Liver (tissue), 8 donors: ENCODE measurements at regions not wholly inside any gene's neighbourhood (a gene's known extent, or its start where the extent isn't known, plus 50 kb on each side); places are given as distances from the start of the nearest gene placed in this dataset.
A peak's percentile ranks its signal among the peaks of the same experiment; 100 is the strongest.

ENCODE experiments used
- DNase-seq: peaks from one replicate; pipeline ENCODE4 v3.0.0-alpha.2; 2017; ENCODE audit warnings: low spot score
- H3K27ac ChIP-seq, 2 donors: one replicate each; pipeline ENCODE4 v1.7.0; 2013; ENCODE audit warnings: inconsistent platforms in 2 of 2, low read length in 2 of 2, control low read depth in 1 of 2, low read depth in 1 of 2, mild to moderate bottlenecking in 1 of 2
- H3K27me3 ChIP-seq, 4 donors: one replicate each; pipeline versions ENCODE4 v1.6.1 to v1.7.0; 2013; ENCODE audit warnings: low read length in 3 of 4, inconsistent platforms in 1 of 4, mild to moderate bottlenecking in 1 of 4, moderate library complexity in 1 of 4; ENCODE audit not compliant: control insufficient read depth in 4 of 4, insufficient read depth in 4 of 4
- H3K36me3 ChIP-seq, 4 donors: one replicate each; pipeline versions ENCODE4 v1.6.1 to v1.7.0; 2013; ENCODE audit warnings: low read length in 3 of 4, mild to moderate bottlenecking in 3 of 4, low read depth in 1 of 4, moderate library complexity in 1 of 4; ENCODE audit not compliant: control insufficient read depth in 4 of 4, insufficient read depth in 3 of 4
- H3K4me1 ChIP-seq, 4 donors: one replicate each; pipeline versions ENCODE4 v1.6.1 to v1.7.0; 2013; ENCODE audit warnings: low read length in 3 of 4, mild to moderate bottlenecking in 3 of 4, moderate library complexity in 1 of 4; ENCODE audit not compliant: control insufficient read depth in 4 of 4, insufficient read depth in 4 of 4
- H3K4me3 ChIP-seq, 3 donors: one replicate each; pipeline versions ENCODE4 v1.6.1 to v1.7.0; 2013; ENCODE audit warnings: low read length in 3 of 3, control low read depth in 1 of 3, low read depth in 1 of 3, mild to moderate bottlenecking in 1 of 3
- H3K9ac ChIP-seq, 2 donors: one replicate each; pipeline ENCODE4 v1.7.0; 2013; ENCODE audit warnings: low read length in 2 of 2, mild to moderate bottlenecking in 2 of 2, moderate library complexity in 2 of 2, control low read depth in 1 of 2, low read depth in 1 of 2
- H3K9me3 ChIP-seq, 4 donors: one replicate each; pipeline versions ENCODE4 v1.6.1 to v1.7.0; 2013; ENCODE audit warnings: low read length in 3 of 4; ENCODE audit not compliant: control insufficient read depth in 4 of 4
- ATF3 ChIP-seq: IDR thresholded peaks from 2 replicates; pipeline ENCODE4 v1.6.1; 2016; ENCODE audit warnings: antibody characterized with exemption
- EGR1 ChIP-seq, 2 donors: IDR thresholded peaks; 2 replicates each; pipeline ENCODE4 v1.6.1; 2016 to 2018; ENCODE audit warnings: antibody characterized with exemption in 2 of 2, low read depth in 2 of 2
- FOXA1 ChIP-seq: IDR thresholded peaks from 2 replicates; pipeline ENCODE4 v1.6.1; 2016; ENCODE audit warnings: antibody characterized with exemption
- FOXA2 ChIP-seq: IDR thresholded peaks from 2 replicates; pipeline ENCODE4 v1.6.1; 2016; ENCODE audit warnings: antibody characterized with exemption
- GABPA ChIP-seq, 2 donors: IDR thresholded peaks in 1 of 2; conservative IDR thresholded peaks in 1 of 2; 2 replicates each; pipeline ENCODE4 v1.6.1; 2016; ENCODE audit warnings: antibody characterized with exemption in 2 of 2, mild to moderate bottlenecking in 1 of 2, moderate library complexity in 1 of 2
- HNF4A ChIP-seq, 2 donors: conservative IDR thresholded peaks; 2 replicates each; pipeline ENCODE4 v1.6.1; 2016; ENCODE audit warnings: antibody characterized with exemption in 2 of 2, mild to moderate bottlenecking in 2 of 2
- HNF4G ChIP-seq: IDR thresholded peaks from 2 replicates; pipeline ENCODE4 v1.6.1; 2016; ENCODE audit warnings: antibody characterized with exemption
- NR2F2 ChIP-seq: IDR thresholded peaks from 2 replicates; pipeline ENCODE4 v1.6.1; 2016; ENCODE audit warnings: antibody characterized with exemption
- RAD21 ChIP-seq, 2 donors: IDR thresholded peaks; 2 replicates each; pipeline ENCODE4 v1.6.1; 2016; ENCODE audit warnings: antibody characterized with exemption in 2 of 2, mild to moderate bottlenecking in 2 of 2
- REST ChIP-seq: IDR thresholded peaks from 2 replicates; pipeline ENCODE4 v1.6.1; 2016; ENCODE audit warnings: antibody characterized with exemption, mild to moderate bottlenecking
- RXRA ChIP-seq, 2 donors: IDR thresholded peaks; 2 replicates each; pipeline ENCODE4 v1.6.1; 2017 to 2018; ENCODE audit warnings: antibody characterized with exemption in 2 of 2, mild to moderate bottlenecking in 1 of 2
- SP1 ChIP-seq: IDR thresholded peaks from 2 replicates; pipeline ENCODE4 v1.6.1; 2018; ENCODE audit warnings: antibody characterized with exemption, mild to moderate bottlenecking
- TAF1 ChIP-seq: conservative IDR thresholded peaks from 2 replicates; pipeline ENCODE4 v1.6.1; 2016; ENCODE audit warnings: antibody characterized with exemption, mild to moderate bottlenecking
- YY1 ChIP-seq: IDR thresholded peaks from 2 replicates; pipeline ENCODE4 v1.6.1; 2016; ENCODE audit warnings: antibody characterized with exemption, mild to moderate bottlenecking
- ZBTB33 ChIP-seq: IDR thresholded peaks from 2 replicates; pipeline ENCODE4 v1.6.1; 2016; ENCODE audit warnings: antibody characterized with exemption
- WGBS: extraction: QIAGEN DNeasy Blood & Tissue Kit; methylation state at CpG from one replicate; pipeline ENCODE4 v1.1.7; 2013; 5-methylcytosine and 5-hydroxymethylcytosine counted together
- TF ChIP-seq, protein P1 (sequence below): fragments of 150-350 bp; IDR thresholded peaks from 2 replicates; pipeline ENCODE4 v1.5.1; 2017; ENCODE audit warnings: improper control_type of control experiment, low read depth, low read length; ENCODE audit not compliant: missing input control
- TF ChIP-seq, protein P2 (sequence below): IDR thresholded peaks from 2 replicates; pipeline ENCODE4 v1.6.1; 2016; ENCODE audit warnings: antibody characterized with exemption
- donor health status: healthy.
- donor health status: healthy.
- donor health status: healthy.
- donor health status: healthy.
- donor health status: healthy.

DNA sequence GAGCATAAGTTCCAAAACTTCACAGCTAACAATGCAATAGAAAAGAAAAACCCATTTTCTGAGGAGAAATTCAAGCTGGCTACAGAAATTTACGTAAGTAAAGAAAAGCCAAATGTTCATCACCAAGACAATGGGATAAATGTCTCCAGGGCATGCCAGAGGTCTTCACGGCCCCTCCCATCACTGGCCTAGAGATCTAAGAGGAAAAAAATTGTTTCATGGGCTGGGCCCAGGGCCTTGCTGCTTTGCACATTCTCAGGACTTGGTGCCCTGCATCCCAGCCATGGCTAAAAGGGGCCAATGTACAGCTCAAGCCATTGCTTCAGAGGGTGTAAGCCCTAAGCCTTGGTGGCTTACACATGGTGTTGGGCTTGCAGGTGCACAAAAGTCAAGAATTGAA lies 443.6 kb downstream of the ELAVL2 start:
- no peaks in the 10 kb centered on the region for H3K9me3 ChIP-seq
- 93% methylated on average over 2 of the region's 2 CpGs for WGBS
- no peaks in the 10 kb centered on the region for H3K4me1 ChIP-seq
- H3K9ac ChIP-seq, result no peak overlapping the region
- H3K27me3 ChIP-seq, result no peaks in the 10 kb centered on the region
- H3K36me3 ChIP-seq, result no peaks in the 10 kb centered on the region
- TF ChIP-seq HNF4G (no peak), RAD21 (IDR thresholded peaks at IDR 0.05) (no peak), GABPA (IDR thresholded peaks at IDR 0.05 in 1 of 2, conservative IDR thresholded peaks at IDR 0.05 in 1 of 2) (no peak), ZBTB33 (no peak), NR2F2 (no peak), FOXA2 (no peak), EGR1 (IDR thresholded peaks at IDR 0.05; ENCODE audit: low read depth in 2 of 2) (no peak), YY1 (no peak), FOXA1 (no peak), ATF3 (no peak), REST (no peak), RXRA (IDR thresholded peaks at IDR 0.05) (no peak), SP1 (no peak)
- TF ChIP-seq, protein P1, sequence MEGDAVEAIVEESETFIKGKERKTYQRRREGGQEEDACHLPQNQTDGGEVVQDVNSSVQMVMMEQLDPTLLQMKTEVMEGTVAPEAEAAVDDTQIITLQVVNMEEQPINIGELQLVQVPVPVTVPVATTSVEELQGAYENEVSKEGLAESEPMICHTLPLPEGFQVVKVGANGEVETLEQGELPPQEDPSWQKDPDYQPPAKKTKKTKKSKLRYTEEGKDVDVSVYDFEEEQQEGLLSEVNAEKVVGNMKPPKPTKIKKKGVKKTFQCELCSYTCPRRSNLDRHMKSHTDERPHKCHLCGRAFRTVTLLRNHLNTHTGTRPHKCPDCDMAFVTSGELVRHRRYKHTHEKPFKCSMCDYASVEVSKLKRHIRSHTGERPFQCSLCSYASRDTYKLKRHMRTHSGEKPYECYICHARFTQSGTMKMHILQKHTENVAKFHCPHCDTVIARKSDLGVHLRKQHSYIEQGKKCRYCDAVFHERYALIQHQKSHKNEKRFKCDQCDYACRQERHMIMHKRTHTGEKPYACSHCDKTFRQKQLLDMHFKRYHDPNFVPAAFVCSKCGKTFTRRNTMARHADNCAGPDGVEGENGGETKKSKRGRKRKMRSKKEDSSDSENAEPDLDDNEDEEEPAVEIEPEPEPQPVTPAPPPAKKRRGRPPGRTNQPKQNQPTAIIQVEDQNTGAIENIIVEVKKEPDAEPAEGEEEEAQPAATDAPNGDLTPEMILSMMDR, result no peak
- TF ChIP-seq, protein P2, sequence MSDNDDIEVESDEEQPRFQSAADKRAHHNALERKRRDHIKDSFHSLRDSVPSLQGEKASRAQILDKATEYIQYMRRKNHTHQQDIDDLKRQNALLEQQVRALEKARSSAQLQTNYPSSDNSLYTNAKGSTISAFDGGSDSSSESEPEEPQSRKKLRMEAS, result no peak
- DNase-seq, result no peak
- H3K4me3 ChIP-seq, result no peak overlapping the region
- H3K27ac ChIP-seq, result no peak overlapping the region

DNA sequence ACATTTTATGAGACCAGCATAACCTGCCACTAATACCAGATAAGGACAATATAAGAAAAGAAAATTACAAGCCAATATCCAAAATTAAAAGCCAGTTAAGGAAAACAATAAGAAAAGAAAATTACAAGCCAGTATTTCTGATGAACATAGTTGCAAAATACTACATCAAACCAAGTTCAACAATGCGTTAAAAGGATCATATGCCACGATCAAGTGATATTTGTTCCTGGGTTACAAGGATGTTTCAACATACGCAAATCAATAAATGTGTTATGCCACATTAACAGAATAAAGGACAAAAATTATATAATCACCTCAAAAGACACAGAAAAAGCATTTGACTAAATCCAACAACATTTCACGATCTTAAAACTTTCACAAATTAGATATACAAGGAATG lies 431.9 kb downstream of the ELAVL2 start:
- Histone ChIP-seq H3K9ac (no peak overlapping the region), H3K4me1 (peaks cover 0 to 3% (median under 1%) of the 10 kb centered on the region in 4 donors), H3K9me3 (no peaks in the 10 kb centered on the region), H3K36me3 (no peaks in the 10 kb centered on the region), H3K27me3 (no peaks in the 10 kb centered on the region), H3K27ac (no peak overlapping the region), H3K4me3 (no peak overlapping the region)
- WGBS, result 51% methylated on average over 4 of the region's 4 CpGs
- TF ChIP-seq TAF1, result no peak
- peak; percentile 20 for TF ChIP-seq ZBTB33
- TF ChIP-seq, protein P1, result no peak
- peak; percentile 21 to 41 for TF ChIP-seq HNF4A (conservative IDR thresholded peaks at IDR 0.05)
- no peak for DNase-seq
